CD4-positive, alpha-beta T cell (primary cell): ENCODE measurements at regions not wholly inside any gene's neighbourhood (a gene's known extent, or its start where the extent isn't known, plus 50 kb on each side); places are given as distances from the start of the nearest gene placed in this dataset.

Experiments
- ATAC-seq: fragments of 200-7000 bp; cut with Tn5 transposase; one replicate; pipeline ENCODE4 v1.10.0; 2022; ENCODE audit warnings: mild to moderate bottlenecking; ENCODE audit not compliant: poor library complexity
- CTCF ChIA-PET: fragments of 350-600 bp; sonication (Branson Sonifier 250); formaldehyde crosslinking; loops from one replicate; lab custom pipeline; 2021; ENCODE audit warnings: antibody characterized with exemption, inconsistent platforms; lab: Charles Lee
- POLR2A ChIA-PET: fragments of 350-600 bp; sonication (Branson Sonifier 250); formaldehyde crosslinking; loops from one replicate; lab custom pipeline; 2021; ENCODE audit warnings: antibody characterized with exemption, inconsistent platforms; lab: Charles Lee
- DNase-seq, 14 experiments: peaks; one replicate each; pipeline ENCODE4 v3.0.0-alpha.2; 2013 to 2020; ENCODE audit warnings: mixed read lengths in 2 of 14
- H3K27ac ChIP-seq, 2 donors: one replicate each; pipeline versions ENCODE4 v1.5.1 to v1.7.0; 2013; ENCODE audit warnings: low read length in 2 of 2, low read depth in 1 of 2, mild to moderate bottlenecking in 1 of 2
- H3K27me3 ChIP-seq, 2 experiments: 1 replicate in 1 of 2; 2 replicates in 1 of 2; pipeline versions ENCODE4 v1.6.1 to v1.7.0; 2013; ENCODE audit warnings: low read length in 2 of 2, control low read depth in 1 of 2, mild to moderate bottlenecking in 1 of 2, moderate library complexity in 1 of 2; ENCODE audit not compliant: insufficient read depth in 2 of 2, control insufficient read depth in 1 of 2
- H3K36me3 ChIP-seq: one replicate; pipeline ENCODE4 v1.6.1; 2013; ENCODE audit warnings: low read length, control low read depth; ENCODE audit not compliant: insufficient read depth
- H3K4me1 ChIP-seq: one replicate; pipeline ENCODE4 v1.6.1; 2013; ENCODE audit warnings: low read length, control low read depth; ENCODE audit not compliant: insufficient read depth
- H3K4me3 ChIP-seq: one replicate; pipeline ENCODE4 v1.5.1; 2013; ENCODE audit warnings: mild to moderate bottlenecking, low read length, moderate library complexity
- H3K9me3 ChIP-seq, 2 experiments: 1 replicate in 1 of 2; 2 replicates in 1 of 2; pipeline versions ENCODE4 v1.6.1 to v1.7.0; 2013; ENCODE audit warnings: low read length in 2 of 2, mild to moderate bottlenecking in 2 of 2, control low read depth in 1 of 2, moderate library complexity in 1 of 2; ENCODE audit not compliant: control insufficient read depth in 1 of 2, insufficient read depth in 1 of 2
- H3K27ac Mint-ChIP-seq: one replicate; pipeline ENCODE4 v1.8.0; 2020; ENCODE audit warnings: mixed read lengths
- H3K27me3 Mint-ChIP-seq: one replicate; pipeline ENCODE4 v1.8.0; 2021; ENCODE audit warnings: mixed read lengths
- H3K36me3 Mint-ChIP-seq: one replicate; pipeline ENCODE4 v1.8.0; 2021; ENCODE audit warnings: low read depth, mixed read lengths
- H3K4me1 Mint-ChIP-seq: one replicate; pipeline ENCODE4 v1.8.0; 2021; ENCODE audit warnings: low read depth, mixed read lengths
- H3K4me3 Mint-ChIP-seq: one replicate; pipeline ENCODE4 v1.8.0; 2020; ENCODE audit warnings: mild to moderate bottlenecking, mixed read lengths
- H3K9me3 Mint-ChIP-seq: one replicate; pipeline ENCODE4 v1.8.0; 2020; ENCODE audit warnings: mixed read lengths
- intact Hi-C, 2 experiments: fragments of 100-400 bp; cut with DNase I in 1 of 2; cut with micrococcal nuclease in 1 of 2; formaldehyde crosslinking; loops; one replicate each; pipeline versions ENCODE4 v1.15.1 to v1.9.0; 2023 to 2025; cut with DNase I, micrococcal nuclease
- TF ChIP-seq, protein P1 (sequence below): fragments of 200-600 bp; IDR thresholded peaks from one replicate; pipeline ENCODE4 v1.8.0; 2022; ENCODE audit warnings: antibody characterized with exemption, mild to moderate bottlenecking

DNA sequence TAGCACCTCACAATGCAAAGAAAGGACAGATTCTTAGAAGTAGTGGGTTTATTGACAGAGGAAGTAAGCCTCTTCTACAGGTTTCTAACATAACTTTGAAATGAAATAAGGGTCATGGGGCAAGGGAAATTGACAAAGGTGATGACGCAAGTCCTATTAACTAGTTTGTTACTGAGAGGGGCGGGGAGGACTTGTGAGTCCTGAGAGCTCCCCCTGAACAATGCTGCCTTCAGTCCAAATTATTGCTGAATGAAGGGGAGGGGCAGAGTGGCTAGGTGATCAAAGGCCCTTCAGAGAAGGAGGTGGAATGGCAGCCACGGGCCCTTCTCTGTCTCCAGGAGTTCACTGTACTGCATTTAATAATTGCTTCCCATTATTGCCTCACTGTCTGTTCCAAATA, 390.0 kb downstream of the MEIS1 start:
- Mint-ChIP-seq H3K4me3 (no peak overlapping the region), H3K27me3 (no peaks in the 10 kb centered on the region), H3K4me1 (no peaks in the 10 kb centered on the region), H3K27ac (no peak overlapping the region), H3K9me3 (peaks cover 2% of the 10 kb centered on the region), H3K36me3 (no peaks in the 10 kb centered on the region)
- no peak for DNase-seq
- Histone ChIP-seq H3K4me1 (no peaks in the 10 kb centered on the region), H3K27me3 (no peaks in the 10 kb centered on the region), H3K4me3 (no peak overlapping the region), H3K9me3 (peaks cover 0 to 14% of the 10 kb centered on the region in 2 experiments), H3K36me3 (no peaks in the 10 kb centered on the region), H3K27ac (no peak overlapping the region)
- TF ChIP-seq, protein P1, sequence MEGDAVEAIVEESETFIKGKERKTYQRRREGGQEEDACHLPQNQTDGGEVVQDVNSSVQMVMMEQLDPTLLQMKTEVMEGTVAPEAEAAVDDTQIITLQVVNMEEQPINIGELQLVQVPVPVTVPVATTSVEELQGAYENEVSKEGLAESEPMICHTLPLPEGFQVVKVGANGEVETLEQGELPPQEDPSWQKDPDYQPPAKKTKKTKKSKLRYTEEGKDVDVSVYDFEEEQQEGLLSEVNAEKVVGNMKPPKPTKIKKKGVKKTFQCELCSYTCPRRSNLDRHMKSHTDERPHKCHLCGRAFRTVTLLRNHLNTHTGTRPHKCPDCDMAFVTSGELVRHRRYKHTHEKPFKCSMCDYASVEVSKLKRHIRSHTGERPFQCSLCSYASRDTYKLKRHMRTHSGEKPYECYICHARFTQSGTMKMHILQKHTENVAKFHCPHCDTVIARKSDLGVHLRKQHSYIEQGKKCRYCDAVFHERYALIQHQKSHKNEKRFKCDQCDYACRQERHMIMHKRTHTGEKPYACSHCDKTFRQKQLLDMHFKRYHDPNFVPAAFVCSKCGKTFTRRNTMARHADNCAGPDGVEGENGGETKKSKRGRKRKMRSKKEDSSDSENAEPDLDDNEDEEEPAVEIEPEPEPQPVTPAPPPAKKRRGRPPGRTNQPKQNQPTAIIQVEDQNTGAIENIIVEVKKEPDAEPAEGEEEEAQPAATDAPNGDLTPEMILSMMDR: no peak
- no peak for ATAC-seq
- intact Hi-C loops: no loop called here
- ChIA-PET POLR2A (no interaction called here), CTCF (no interaction called here)

DNA sequence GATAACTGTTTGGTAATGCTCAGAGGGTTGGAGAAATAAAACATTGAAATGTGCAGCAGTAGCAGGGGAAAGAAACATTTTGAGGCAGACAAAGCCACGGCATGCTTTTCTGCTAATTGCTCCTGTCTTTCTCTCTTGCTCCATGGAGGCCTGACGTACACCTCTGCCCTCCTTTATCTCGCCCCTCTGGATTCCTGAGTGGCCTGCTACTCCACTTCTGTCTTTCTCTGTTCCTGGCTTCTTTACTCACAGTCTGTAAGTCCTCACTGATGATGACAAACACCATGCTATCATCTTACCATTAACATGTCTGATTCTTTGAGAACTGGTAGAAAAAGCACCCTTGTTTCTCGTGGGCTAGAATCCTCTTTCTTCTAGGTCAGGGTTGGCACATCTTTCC, 392.9 kb downstream of the MEIS1 start:
- Histone ChIP-seq H3K27ac (no peak overlapping the region), H3K4me3 (no peak overlapping the region), H3K4me1 (no peaks in the 10 kb centered on the region), H3K27me3 (no peaks in the 10 kb centered on the region), H3K36me3 (no peaks in the 10 kb centered on the region), H3K9me3 (no peaks in the 10 kb centered on the region)
- ChIA-PET POLR2A (no interaction called here), CTCF (no interaction called here)
- Mint-ChIP-seq H3K9me3 (peaks cover 4% of the 10 kb centered on the region), H3K36me3 (no peaks in the 10 kb centered on the region), H3K27me3 (no peaks in the 10 kb centered on the region), H3K4me1 (no peaks in the 10 kb centered on the region), H3K4me3 (no peak overlapping the region), H3K27ac (no peak overlapping the region)
- ATAC-seq (no peak), DNase-seq (no peak)
- intact Hi-C loops: no loop called here
- TF ChIP-seq, protein P1: no peak

DNA sequence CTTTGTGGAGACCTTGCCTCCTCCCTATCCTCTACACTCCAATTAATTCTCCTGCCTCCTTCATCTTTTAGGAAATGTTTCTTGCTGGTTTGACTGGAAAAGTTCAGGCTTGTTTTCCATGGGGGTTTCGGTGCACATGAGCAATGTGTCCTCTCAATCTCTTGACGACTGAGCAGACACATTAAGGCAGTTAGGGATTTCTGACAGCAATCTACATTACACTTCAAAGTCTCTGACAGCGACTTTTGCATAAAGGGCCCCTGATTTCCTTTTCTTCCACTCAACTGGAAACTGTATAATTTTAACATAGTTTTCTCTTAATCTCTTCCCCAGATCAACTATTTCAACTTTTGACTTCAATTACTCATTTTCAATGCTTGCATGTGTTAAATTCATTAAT, 394.0 kb downstream of the MEIS1 start:
- H3K27me3 ChIP-seq: no peaks in the 10 kb centered on the region
- H3K4me3 ChIP-seq: no peak overlapping the region
- Mint-ChIP-seq H3K36me3 (no peaks in the 10 kb centered on the region), H3K4me3 (no peak overlapping the region), H3K4me1 (no peaks in the 10 kb centered on the region), H3K27ac (no peak overlapping the region), H3K27me3 (no peaks in the 10 kb centered on the region), H3K9me3 (peaks cover 5% of the 10 kb centered on the region)
- ChIA-PET POLR2A (no interaction called here), CTCF (no interaction called here)
- H3K9me3 ChIP-seq: no peaks in the 10 kb centered on the region
- TF ChIP-seq, protein P1: no peak
- H3K36me3 ChIP-seq: no peaks in the 10 kb centered on the region
- H3K4me1 ChIP-seq: no peaks in the 10 kb centered on the region
- no peak overlapping the region for H3K27ac ChIP-seq
- DNase-seq: no peak
- intact Hi-C loops: no loop called here
- ATAC-seq: no peak
